Nephron (organoid): ENCODE measurements at regions not wholly inside any gene's neighbourhood (a gene's known extent, or its start where the extent isn't known, plus 50 kb on each side); places are given as distances from the start of the nearest gene placed in this dataset.

ENCODE experiments used
- H3K27ac Mint-ChIP-seq, 3 experiments: 2 replicates each; pipeline ENCODE4 v1.8.0; 2020; ENCODE audit warnings: mixed read lengths in 3 of 3, mild to moderate bottlenecking in 2 of 3, moderate library complexity in 1 of 3
- H3K27me3 Mint-ChIP-seq: 2 replicates; pipeline ENCODE4 v1.8.0; 2021; ENCODE audit warnings: low read depth, mild to moderate bottlenecking, moderate library complexity, mixed read lengths
- H3K36me3 Mint-ChIP-seq: 2 replicates; pipeline ENCODE4 v1.8.0; 2020; ENCODE audit warnings: low read depth, mixed read lengths
- H3K4me1 Mint-ChIP-seq: 2 replicates; pipeline ENCODE4 v1.8.0; 2020; ENCODE audit warnings: mixed read lengths
- H3K4me3 Mint-ChIP-seq, 3 experiments: 2 replicates each; pipeline ENCODE4 v1.8.0; 2020; ENCODE audit warnings: mild to moderate bottlenecking in 3 of 3, mixed read lengths in 3 of 3, moderate library complexity in 2 of 3
- H3K9me3 Mint-ChIP-seq: 2 replicates; pipeline ENCODE4 v1.8.0; 2020; ENCODE audit warnings: mixed read lengths
- CTCF ChIP-seq, 3 experiments: fragments of 200-600 bp; sonication (generic); IDR thresholded peaks; one replicate each; pipeline ENCODE4 v1.5.0; 2021; ENCODE audit warnings: antibody characterized with exemption in 3 of 3; ENCODE audit not compliant: unreplicated experiment in 3 of 3

GRCh38 chr17:36879624-36880131 is 57.6 kb upstream of the LHX1 start:
- Mint-ChIP-seq H3K9me3 (peaks cover 11% of the 10 kb centered on the region), H3K27me3 (peaks cover 36% of the 10 kb centered on the region), H3K4me3 (no peak overlapping the region), H3K27ac (no peak overlapping the region), H3K36me3 (peaks cover 6% of the 10 kb centered on the region), H3K4me1 (no peaks in the 10 kb centered on the region)
- no peak for TF ChIP-seq CTCF (IDR thresholded peaks at IDR 0.05; ENCODE audit: unreplicated experiment in 3 of 3)

GRCh38 chr17:36880268-36880905 is 56.9 kb upstream of the LHX1 start:
- peaks cover 2% of the 10 kb centered on the region for H3K4me1 Mint-ChIP-seq
- H3K27ac Mint-ChIP-seq = no peak overlapping the region
- TF ChIP-seq CTCF (IDR thresholded peaks at IDR 0.05; ENCODE audit: unreplicated experiment in 3 of 3) = no peak
- peaks cover 11% of the 10 kb centered on the region for H3K9me3 Mint-ChIP-seq
- H3K4me3 Mint-ChIP-seq = no peak overlapping the region
- H3K36me3 Mint-ChIP-seq = peaks cover 6% of the 10 kb centered on the region
- peaks cover 33% of the 10 kb centered on the region for H3K27me3 Mint-ChIP-seq

GRCh38 chr17:36881323-36881722 is 56.0 kb upstream of the LHX1 start:
- no peak for TF ChIP-seq CTCF (IDR thresholded peaks at IDR 0.05; ENCODE audit: unreplicated experiment in 3 of 3)
- H3K4me3 Mint-ChIP-seq = no peak overlapping the region
- H3K36me3 Mint-ChIP-seq = peaks cover 6% of the 10 kb centered on the region
- H3K4me1 Mint-ChIP-seq = peaks cover 4% of the 10 kb centered on the region
- H3K27me3 Mint-ChIP-seq = peaks cover 28% of the 10 kb centered on the region
- H3K9me3 Mint-ChIP-seq = peaks cover 11% of the 10 kb centered on the region
- H3K27ac Mint-ChIP-seq = no peak overlapping the region

- peak overlapping the region in 1 of 3 experiments; percentile 25 for H3K4me3 Mint-ChIP-seq
- H3K4me1 Mint-ChIP-seq = peaks cover 28% of the 10 kb centered on the region
- H3K27me3 Mint-ChIP-seq = peaks cover 37% of the 10 kb centered on the region
- H3K27ac Mint-ChIP-seq = peak overlapping the region in 1 of 3 experiments; percentile 60
- peaks cover 6% of the 10 kb centered on the region for H3K36me3 Mint-ChIP-seq
- peaks cover 11% of the 10 kb centered on the region for H3K9me3 Mint-ChIP-seq
- no peak for TF ChIP-seq CTCF (IDR thresholded peaks at IDR 0.05; ENCODE audit: unreplicated experiment in 3 of 3)
Measured at GRCh38 chr17:36884495-36885152, 52.7 kb upstream of the LHX1 start.

GRCh38 chr17:36885153-36885735 is 52.0 kb upstream of the LHX1 start:
- Mint-ChIP-seq H3K9me3 (peaks cover 11% of the 10 kb centered on the region), H3K27ac (no peak overlapping the region), H3K27me3 (peaks cover 43% of the 10 kb centered on the region), H3K36me3 (peaks cover 6% of the 10 kb centered on the region), H3K4me1 (peaks cover 34% of the 10 kb centered on the region), H3K4me3 (no peak overlapping the region)
- TF ChIP-seq CTCF (IDR thresholded peaks at IDR 0.05; ENCODE audit: unreplicated experiment in 3 of 3) = no peak
